GM23338 (cell line): ENCODE measurements at regions not wholly inside any gene's neighbourhood (a gene's known extent, or its start where the extent isn't known, plus 50 kb on each side); places are given as distances from the start of the nearest gene placed in this dataset.

ENCODE experiments used
- ATAC-seq: fragments of 200-7000 bp; cut with Tn5 transposase; 3 replicates; pipeline ENCODE4 v1.9.1; 2020
- DNase-seq: peaks from one replicate; pipeline ENCODE4 v3.0.0-alpha.2; 2015; ENCODE audit warnings: low spot score
- H2AFZ ChIP-seq: fragments of 200-600 bp; sonication (generic); 2 replicates; pipeline ENCODE4 v1.8.0; 2016; ENCODE audit warnings: antibody characterized with exemption, mild to moderate bottlenecking, moderate library complexity
- H3F3A ChIP-seq: fragments of 200-600 bp; sonication (generic); replicated peaks from 2 replicates; pipeline ENCODE4 v1.8.0; 2017; ENCODE audit warnings: antibody characterized with exemption, mixed run types, low read depth
- H3K27ac ChIP-seq: fragments of 200-600 bp; sonication (generic); 2 replicates; pipeline ENCODE4 v1.6.1; 2016; ENCODE audit warnings: low read depth
- H3K27me3 ChIP-seq: fragments of 200-600 bp; sonication (generic); 2 replicates; pipeline ENCODE4 v1.8.0; 2016; ENCODE audit warnings: mild to moderate bottlenecking, mixed run types, moderate library complexity; ENCODE audit not compliant: insufficient read depth
- H3K36me3 ChIP-seq: fragments of 200-600 bp; sonication (generic); 2 replicates; pipeline ENCODE4 v1.8.0; 2016; ENCODE audit warnings: mild to moderate bottlenecking; ENCODE audit not compliant: insufficient read depth
- H3K4me1 ChIP-seq: fragments of 200-600 bp; sonication (generic); 2 replicates; pipeline ENCODE4 v1.8.0; 2016; ENCODE audit warnings: mild to moderate bottlenecking, moderate library complexity; ENCODE audit not compliant: insufficient read depth
- H3K4me2 ChIP-seq: fragments of 200-600 bp; sonication (generic); 2 replicates; pipeline ENCODE4 v1.7.1; 2017; ENCODE audit warnings: mixed run types
- H3K4me3 ChIP-seq: fragments of 200-600 bp; sonication (generic); 2 replicates; pipeline ENCODE4 v1.6.1; 2016; ENCODE audit warnings: mixed run types
- H3K79me2 ChIP-seq: fragments of 200-600 bp; sonication (generic); replicated peaks from 2 replicates; pipeline ENCODE4 v1.8.0; 2017; ENCODE audit warnings: mild to moderate bottlenecking; ENCODE audit not compliant: insufficient read depth
- H3K9me2 ChIP-seq: fragments of 200-600 bp; sonication (generic); 2 replicates; pipeline ENCODE4 v1.8.0; 2017; ENCODE audit not compliant: insufficient read depth
- H4K20me1 ChIP-seq: fragments of 200-600 bp; sonication (generic); replicated peaks from 2 replicates; pipeline ENCODE4 v1.8.0; 2017; ENCODE audit warnings: mild to moderate bottlenecking; ENCODE audit not compliant: insufficient read depth
- H3K27ac Mint-ChIP-seq: 2 replicates; pipeline ENCODE4 v1.8.0; 2020; ENCODE audit warnings: inconsistent platforms, mild to moderate bottlenecking, moderate library complexity, mixed read lengths
- H3K27me3 Mint-ChIP-seq: 3 replicates; pipeline ENCODE4 v1.8.0; 2022; ENCODE audit warnings: low read depth, mild to moderate bottlenecking, moderate library complexity, mixed read lengths, inconsistent platforms; ENCODE audit not compliant: insufficient read depth, poor library complexity
- H3K36me3 Mint-ChIP-seq: 3 replicates; pipeline ENCODE4 v1.8.0; 2021; ENCODE audit warnings: low read depth, mild to moderate bottlenecking, inconsistent platforms, moderate library complexity, mixed read lengths
- H3K4me1 Mint-ChIP-seq: 3 replicates; pipeline ENCODE4 v1.8.0; 2020; ENCODE audit warnings: mild to moderate bottlenecking, inconsistent platforms, mixed read lengths
- H3K4me3 Mint-ChIP-seq: 3 replicates; pipeline ENCODE4 v1.8.0; 2021; ENCODE audit warnings: moderate library complexity, mild to moderate bottlenecking, inconsistent platforms, mixed read lengths
- H3K9me3 Mint-ChIP-seq: 3 replicates; pipeline ENCODE4 v1.8.0; 2020; ENCODE audit warnings: moderate library complexity, mild to moderate bottlenecking, inconsistent platforms, mixed read lengths
- CREB1 ChIP-seq: fragments of 250-450 bp; sonication (Bioruptor Pico); IDR thresholded peaks from 2 replicates; pipeline ENCODE4 v1.5.0; 2020; ENCODE audit warnings: low read depth, mild to moderate bottlenecking, moderate library complexity
- CTCF ChIP-seq, 2 experiments: fragments of 200-600 bp in 1 of 2; sonication (generic) in 1 of 2; conservative IDR thresholded peaks; 2 replicates each; pipeline versions ENCODE4 v1.5.1 to v1.6.1; 2016 to 2017; ENCODE audit warnings: antibody characterized with exemption in 2 of 2, low read depth in 2 of 2, mild to moderate bottlenecking in 2 of 2, moderate library complexity in 1 of 2
- ETS1 ChIP-seq: IDR thresholded peaks from 2 replicates; pipeline ENCODE4 v1.6.1; 2016; ENCODE audit warnings: antibody characterized with exemption
- EZH2 ChIP-seq: fragments of 200-600 bp; sonication (generic); IDR thresholded peaks from one replicate; pipeline ENCODE4 v1.8.0; 2017; ENCODE audit warnings: antibody characterized with exemption, mild to moderate bottlenecking, low read depth; ENCODE audit not compliant: unreplicated experiment
- EZH2phosphoT487 ChIP-seq: fragments of 200-600 bp; sonication (generic); IDR thresholded peaks from one replicate; pipeline ENCODE4 v1.8.1; 2018; ENCODE audit warnings: antibody characterized with exemption; ENCODE audit not compliant: unreplicated experiment
- JUNB ChIP-seq: IDR thresholded peaks from one replicate; pipeline ENCODE4 v1.6.1; 2016; ENCODE audit warnings: antibody characterized with exemption; ENCODE audit not compliant: unreplicated experiment
- NANOG ChIP-seq: IDR thresholded peaks from 2 replicates; pipeline ENCODE4 v1.6.1; 2016; ENCODE audit warnings: antibody characterized with exemption, borderline replicate concordance
- POLR2AphosphoS5 ChIP-seq: IDR thresholded peaks from 2 replicates; pipeline ENCODE4 v1.6.1; 2016; ENCODE audit warnings: antibody characterized with exemption, low read depth
- ZNF114 ChIP-seq: fragments of 250-450 bp; sonication (Bioruptor Pico); IDR thresholded peaks from 2 replicates; pipeline ENCODE4 v1.5.0; 2020; ENCODE audit warnings: mild to moderate bottlenecking, moderate library complexity
- ZNF331 ChIP-seq: fragments of 250-450 bp; sonication (Bioruptor Pico); IDR thresholded peaks from 2 replicates; pipeline ENCODE4 v1.5.0; 2020; ENCODE audit warnings: low read depth, mild to moderate bottlenecking, moderate library complexity
- ZNF462 ChIP-seq: fragments of 250-450 bp; sonication (Bioruptor Pico); IDR thresholded peaks from 2 replicates; pipeline ENCODE4 v1.5.0; 2020; ENCODE audit warnings: mild to moderate bottlenecking, moderate library complexity

- Histone ChIP-seq H3F3A (no peaks in the 10 kb centered on the region), H4K20me1 (no peaks in the 10 kb centered on the region), H3K4me3 (no peak overlapping the region), H3K4me2 (no peak overlapping the region), H3K9me2 (no peaks in the 10 kb centered on the region), H3K79me2 (no peaks in the 10 kb centered on the region), H2AFZ (no peak overlapping the region), H3K27me3 (no peaks in the 10 kb centered on the region), H3K36me3 (no peaks in the 10 kb centered on the region), H3K27ac (no peak overlapping the region), H3K4me1 (peaks cover 25% of the 10 kb centered on the region)
- no peak for ATAC-seq
- no peak for TF ChIP-seq EZH2
- TF ChIP-seq NANOG = no peak
- TF ChIP-seq ETS1 = no peak
- TF ChIP-seq POLR2AphosphoS5 = no peak
- Mint-ChIP-seq H3K9me3 (no peaks in the 10 kb centered on the region; the same call in 2 of the 3 replicates), H3K36me3 (no peaks in the 10 kb centered on the region), H3K27me3 (peaks cover 9% of the 10 kb centered on the region), H3K4me3 (no peak overlapping the region), H3K4me1 (peaks cover 60% of the 10 kb centered on the region), H3K27ac (no peak overlapping the region)
- DNase-seq = no peak
These were observed 247.2 kb upstream of the ADGRL2 start for GRCh38 chr1:81553503-81553902.

- Histone ChIP-seq H2AFZ (no peak overlapping the region), H3K4me3 (no peak overlapping the region), H4K20me1 (no peaks in the 10 kb centered on the region), H3K9me2 (0 out of 2 replicates have a peak, but pooled peaks cover under 1% of the 10 kb centered on the region), H3K36me3 (no peaks in the 10 kb centered on the region), H3K27ac (no peak overlapping the region), H3K4me1 (peaks cover 26% of the 10 kb centered on the region), H3K27me3 (no peaks in the 10 kb centered on the region), H3F3A (no peaks in the 10 kb centered on the region), H3K79me2 (no peaks in the 10 kb centered on the region), H3K4me2 (no peak overlapping the region)
- DNase-seq (no peak), ATAC-seq (no peak)
- H3K36me3 Mint-ChIP-seq = peaks cover 1% of the 10 kb centered on the region; the same call in 1 of the 3 replicates
- H3K9me3 Mint-ChIP-seq = no peaks in the 10 kb centered on the region; the same call in 2 of the 3 replicates
- H3K27ac Mint-ChIP-seq = no peak overlapping the region
- peaks cover 75% of the 10 kb centered on the region for H3K4me1 Mint-ChIP-seq
- H3K4me3 Mint-ChIP-seq = no peak overlapping the region
- peaks cover 9% of the 10 kb centered on the region for H3K27me3 Mint-ChIP-seq
- TF ChIP-seq EZH2 = no peak
- TF ChIP-seq ZNF331 (CRISPR knock-in tag) = no peak
- no peak for TF ChIP-seq ETS1
- no peak for TF ChIP-seq CTCF (conservative IDR thresholded peaks at IDR 0.05; ENCODE audit: low read depth in 2 of 2)
- TF ChIP-seq EZH2phosphoT487 = no peak
- TF ChIP-seq JUNB = no peak
- TF ChIP-seq CREB1 (CRISPR knock-in tag) = no peak
- TF ChIP-seq NANOG = no peak
- TF ChIP-seq POLR2AphosphoS5 = no peak
- no peak for TF ChIP-seq ZNF114
- TF ChIP-seq ZNF462 = no peak
These were observed 248.8 kb upstream of the ADGRL2 start for GRCh38 chr1:81551946-81552345.
